NCI-H748 (cell line): ENCODE measurements at regions not wholly inside any gene's neighbourhood (a gene's known extent, or its start where the extent isn't known, plus 50 kb on each side); places are given as distances from the start of the nearest gene placed in this dataset.
"Not testable (repeated sequence)": the region's sequence is repeated elsewhere in the genome, so short reads cannot be mapped to it uniquely, and the experiment has no call there.

Experiments used
- DNase-seq: peaks from one replicate; lab custom pipeline; 2025; ENCODE audit not compliant: unreplicated experiment; lab: John Stamatoyannopoulos, UW

DNA sequence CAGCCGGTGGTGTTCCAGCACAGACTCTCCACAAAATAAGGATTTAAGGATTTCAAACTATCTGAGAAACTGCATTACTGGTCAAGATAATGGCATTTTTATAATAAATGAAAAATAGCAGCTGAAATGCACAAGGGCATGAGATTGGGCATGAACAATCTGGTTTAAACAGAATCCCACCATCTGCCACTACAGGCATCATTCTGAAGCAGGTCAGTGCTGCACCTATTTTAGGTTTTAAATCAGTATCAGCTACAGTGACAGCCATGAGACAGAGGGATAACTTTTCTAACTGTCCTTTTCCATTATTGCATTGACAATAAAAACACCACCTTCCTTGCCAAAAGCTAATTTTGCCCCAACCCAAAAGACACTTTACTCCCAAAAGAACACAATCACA lies 186.8 kb downstream of the ETV1 start:
- DNase-seq = no peak

- no peak for DNase-seq
Observed at GRCh38 chr7:13803134-13803533, 186.3 kb downstream of the ETV1 start.

DNA sequence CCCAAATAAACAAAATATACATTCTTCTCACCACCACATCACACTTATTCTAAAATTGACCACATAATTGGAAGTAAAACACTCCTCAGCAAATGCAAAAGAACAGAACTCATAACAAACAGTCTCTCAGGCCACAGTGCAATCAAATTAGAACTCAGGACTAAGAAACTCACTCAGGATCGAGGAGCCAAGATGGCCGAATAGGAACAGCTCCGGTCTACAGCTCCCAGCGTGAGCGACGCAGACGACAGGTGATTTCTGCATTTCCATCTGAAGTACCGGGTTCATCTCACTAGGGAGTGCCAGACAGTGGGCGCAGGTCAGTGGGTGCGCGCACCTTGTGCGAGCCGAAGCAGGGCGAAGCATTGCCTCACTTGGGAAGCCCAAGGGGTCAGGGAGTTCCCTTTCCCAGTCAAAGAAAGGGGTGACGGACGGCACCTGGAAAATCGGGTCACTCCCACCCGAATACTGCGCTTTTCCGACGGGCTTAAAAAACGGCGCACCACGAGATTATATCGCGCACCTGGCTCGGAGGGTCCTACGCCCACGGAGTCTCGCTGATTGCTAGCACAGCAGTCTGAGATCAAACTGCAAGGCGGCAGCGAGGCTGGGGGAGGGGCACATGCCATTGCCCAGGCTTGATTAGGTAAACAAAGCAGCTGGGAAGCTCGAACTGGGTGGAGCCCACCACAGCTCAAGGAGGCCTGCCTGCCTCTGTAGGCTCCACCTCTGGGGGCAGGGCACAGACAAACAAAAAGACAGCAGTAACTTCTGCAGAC lies 183.2 kb downstream of the ETV1 start:
- not testable (repeated sequence) for DNase-seq

DNA sequence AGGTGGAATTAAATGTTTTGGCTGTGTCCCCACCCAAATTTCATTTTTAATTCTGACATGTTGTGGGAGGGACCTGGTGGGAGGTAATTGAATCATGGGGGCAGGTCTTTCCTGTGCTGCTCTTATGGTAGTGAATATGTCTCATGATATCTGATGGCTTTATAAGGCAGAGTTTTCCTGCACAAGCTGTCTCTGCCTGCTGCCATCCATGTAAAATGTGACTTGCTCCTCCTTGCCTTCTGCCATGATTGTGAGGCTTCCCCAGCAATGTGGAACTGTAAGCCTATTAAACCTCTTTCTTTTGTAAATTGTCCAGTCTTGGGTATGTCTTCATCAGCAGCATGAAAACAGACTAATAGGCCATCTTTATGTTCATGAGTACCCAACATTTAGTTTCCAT lies 172.2 kb downstream of the ETV1 start:
- not testable (repeated sequence) for DNase-seq

DNA sequence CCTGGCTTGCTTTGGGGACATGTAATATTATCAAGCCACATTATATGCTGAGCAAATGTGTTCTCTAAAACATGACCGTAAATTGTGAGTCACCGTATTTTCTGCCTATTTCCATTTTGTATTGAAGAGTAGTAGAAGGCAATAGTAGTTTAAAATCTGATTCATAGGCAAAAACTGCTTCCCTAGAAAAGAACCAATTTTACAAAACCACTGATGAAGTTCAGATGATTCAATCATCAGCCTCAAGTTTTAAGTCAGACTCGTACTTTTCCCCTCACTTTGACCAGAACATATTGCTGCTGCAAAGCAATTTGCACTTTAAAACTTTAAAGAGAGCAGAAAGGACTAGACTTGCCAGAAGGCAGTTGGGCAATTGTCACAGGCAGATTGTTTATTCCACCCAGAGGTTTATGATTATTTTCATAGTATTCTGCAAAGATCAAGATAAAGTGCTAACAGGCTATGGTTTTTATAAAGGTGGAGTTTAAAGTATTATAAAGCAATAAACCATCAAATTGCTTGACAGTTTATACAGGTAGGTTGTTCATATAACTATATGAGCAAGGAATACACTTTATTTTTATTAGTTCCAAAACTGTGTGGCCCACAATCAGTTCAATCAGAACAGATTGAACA lies 168.2 kb downstream of the ETV1 start:
- DNase-seq = no peak

GRCh38 chr7:13822678-13823077 lies 166.8 kb downstream of the ETV1 start:
- no peak for DNase-seq

DNA sequence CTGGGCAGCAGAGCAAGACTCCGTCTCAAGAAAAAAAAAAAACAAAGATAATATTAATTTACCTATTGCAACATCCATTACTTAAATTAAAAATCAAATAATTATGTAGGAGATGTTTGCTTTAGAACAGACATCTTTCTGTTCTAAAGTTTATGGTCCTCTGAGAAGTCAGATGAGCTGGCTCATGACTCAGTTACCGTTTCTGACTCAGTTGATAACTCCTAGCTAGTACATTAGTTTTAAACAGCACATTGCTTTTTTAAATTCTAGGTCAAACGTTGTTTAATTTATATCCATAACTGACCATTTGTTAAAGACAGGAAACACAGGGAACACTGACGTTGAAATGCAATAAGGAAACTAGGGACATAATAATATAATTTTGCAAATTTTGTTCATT lies 162.7 kb downstream of the ETV1 start:
- DNase-seq = no peak

DNA sequence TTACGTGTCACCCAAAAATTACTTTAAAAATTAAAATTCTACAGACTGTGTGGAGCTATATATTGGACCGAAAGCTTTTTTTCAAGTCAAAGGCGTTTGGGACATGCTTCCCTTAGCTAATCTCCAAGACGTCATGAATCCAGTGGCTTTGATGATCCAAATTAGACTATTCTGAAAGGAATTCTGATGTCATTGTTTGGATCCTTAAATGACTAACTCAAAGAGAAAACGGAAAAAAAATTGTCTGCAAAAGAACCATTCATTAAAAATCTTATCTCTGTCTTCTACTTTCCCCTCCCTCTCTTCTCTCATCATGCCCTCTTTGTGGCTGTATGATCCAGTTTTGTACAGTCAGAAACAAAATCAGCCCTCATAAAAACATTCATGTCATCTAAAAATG lies 161.8 kb downstream of the ETV1 start:
- no peak for DNase-seq

- DNase-seq = no peak
Observed at GRCh38 chr7:13829231-13829630, 160.2 kb downstream of the ETV1 start.

DNA sequence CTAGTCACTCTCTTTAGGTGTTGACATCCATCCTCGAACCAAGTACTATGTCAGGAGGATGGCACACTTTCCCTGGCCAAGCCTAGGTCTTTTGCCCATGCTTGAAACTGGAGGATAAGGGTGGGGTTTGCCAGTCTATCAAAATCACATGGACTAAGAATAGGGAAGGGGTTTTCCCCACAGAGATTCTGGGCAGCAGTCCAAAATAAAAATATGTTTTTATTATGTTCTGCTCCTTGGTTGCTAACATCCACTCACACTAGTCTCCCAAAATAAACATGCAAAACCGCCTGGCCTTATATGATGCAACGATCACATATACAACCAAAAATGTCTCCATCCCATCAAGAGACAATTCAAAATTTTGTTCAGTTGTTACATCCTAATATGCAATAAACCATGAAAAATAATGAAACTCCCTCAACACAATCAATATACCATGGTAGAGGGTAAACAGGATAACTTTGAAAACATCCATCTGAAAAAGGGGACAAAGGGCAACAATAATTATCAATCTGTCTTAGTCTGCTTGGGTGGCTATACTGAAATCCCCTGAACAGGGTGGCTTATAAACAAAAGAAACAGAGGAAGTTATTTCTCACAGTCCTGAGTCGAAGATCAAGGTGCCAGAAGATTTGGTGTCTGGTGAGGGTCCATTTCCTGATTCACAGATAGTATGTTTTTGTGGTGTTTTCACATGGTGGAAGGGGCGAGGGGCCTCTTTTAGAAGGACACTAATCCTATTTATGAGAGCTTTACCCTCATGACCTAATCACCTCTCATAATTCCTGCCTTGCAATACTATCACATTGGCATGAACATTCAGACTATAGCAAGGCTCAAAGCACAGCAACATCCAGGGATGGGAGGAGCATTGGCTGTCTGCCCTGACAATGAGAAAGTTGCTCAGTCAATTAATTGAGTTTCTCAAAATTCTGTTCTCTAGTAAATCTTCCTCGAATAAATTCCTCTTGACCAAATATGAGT lies 159.3 kb downstream of the ETV1 start:
- peak; percentile 92 for DNase-seq

- DNase-seq = no peak
Observed at GRCh38 chr7:13832346-13832745, 157.1 kb downstream of the ETV1 start.

DNA sequence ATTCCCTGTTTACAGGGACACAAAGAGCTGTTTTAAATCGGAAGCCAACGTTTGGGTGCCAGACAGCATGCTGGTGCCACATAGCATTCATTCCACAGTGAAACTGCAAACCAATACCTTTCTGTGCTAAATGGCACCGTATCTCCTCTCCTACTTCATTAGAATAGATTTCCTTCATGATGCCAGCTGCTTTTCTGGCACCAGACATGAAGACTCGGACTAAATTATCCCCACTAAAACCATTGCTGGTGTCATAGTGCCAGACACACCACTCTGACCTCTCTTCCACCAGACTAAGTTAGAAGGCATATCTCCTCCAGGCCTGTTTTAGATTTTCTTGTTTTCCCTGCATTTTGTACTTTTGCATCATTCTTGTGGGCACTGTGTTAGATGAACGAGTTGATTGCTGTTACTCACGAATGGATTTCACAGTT lies 155.1 kb downstream of the ETV1 start:
- DNase-seq = no peak

- no peak for DNase-seq
Observed at GRCh38 chr7:13835442-13835841, 154.0 kb downstream of the ETV1 start.

DNA sequence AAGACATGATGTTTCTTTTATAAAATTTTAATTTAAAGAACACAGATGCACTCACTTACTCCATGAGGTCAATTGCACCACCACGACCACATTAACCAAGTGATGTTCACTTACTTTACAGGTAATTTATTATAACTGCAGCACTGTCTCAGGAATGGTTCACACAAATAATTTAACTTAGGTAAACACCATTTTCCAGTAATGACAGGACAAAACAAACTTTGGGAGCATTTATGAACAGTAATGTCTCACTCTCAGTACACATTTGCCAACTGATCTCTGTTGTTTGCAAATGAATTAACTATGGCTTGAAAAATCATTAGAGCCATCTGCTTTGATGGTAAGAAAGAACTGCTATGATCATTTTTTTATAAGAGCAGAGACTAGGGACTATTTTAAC lies 150.4 kb downstream of the ETV1 start:
- peak; percentile 99 for DNase-seq
